Activated gamma-delta T cell treated with anti-CD3 and anti-CD28 coated beads, Interleukin-2, amount 50 U/mL, for 16 hours (primary cell): ENCODE measurements at regions not wholly inside any gene's neighbourhood (a gene's known extent, or its start where the extent isn't known, plus 50 kb on each side); places are given as distances from the start of the nearest gene placed in this dataset.

Experiments used
- DNase-seq: peaks from one replicate; pipeline ENCODE4 v3.0.0-alpha.2; 2020; ENCODE audit warnings: low read depth

- no peak for DNase-seq
These were observed 802.4 kb downstream of the TFAP2A start for GRCh38 chr6:9612489-9612888.

- DNase-seq: no peak
These were observed 804.1 kb downstream of the TFAP2A start for GRCh38 chr6:9610620-9611415.

GRCh38 chr6:9606435-9607134 is 808.3 kb downstream of the TFAP2A start:
- no peak for DNase-seq

GRCh38 chr6:9594746-9595145 is 820.1 kb downstream of the TFAP2A start:
- no peak for DNase-seq

- no peak for DNase-seq
These were observed 821.3 kb downstream of the TFAP2A start for GRCh38 chr6:9593554-9593953.

- DNase-seq: no peak
These were observed 831.0 kb downstream of the TFAP2A start for GRCh38 chr6:9583753-9584352.

GRCh38 chr6:9581155-9581554 is 833.7 kb downstream of the TFAP2A start:
- no peak for DNase-seq

- DNase-seq: no peak
These were observed 838.4 kb downstream of the TFAP2A start for GRCh38 chr6:9576521-9576920.

- no peak for DNase-seq
These were observed 848.8 kb downstream of the TFAP2A start for GRCh38 chr6:9566096-9566495.

GRCh38 chr6:9564021-9564420 is 850.9 kb downstream of the TFAP2A start:
- DNase-seq: no peak

- no peak for DNase-seq
These were observed 851.3 kb downstream of the TFAP2A start for GRCh38 chr6:9563568-9563967.

- no peak for DNase-seq
These were observed 860.1 kb downstream of the TFAP2A start for GRCh38 chr6:9554806-9555205.

GRCh38 chr6:9554323-9554722 is 860.6 kb downstream of the TFAP2A start:
- no peak for DNase-seq

- DNase-seq: no peak
These were observed 861.9 kb downstream of the TFAP2A start for GRCh38 chr6:9553002-9553401.

GRCh38 chr6:9543649-9544048 is 871.2 kb downstream of the TFAP2A start:
- DNase-seq: no peak

GRCh38 chr6:9540534-9541126 is 874.2 kb downstream of the TFAP2A start:
- no peak for DNase-seq

GRCh38 chr6:9540126-9540525 is 874.7 kb downstream of the TFAP2A start:
- DNase-seq: no peak

GRCh38 chr6:9539231-9539755 is 875.6 kb downstream of the TFAP2A start:
- no peak for DNase-seq

GRCh38 chr6:9537381-9537780 is 877.5 kb downstream of the TFAP2A start:
- no peak for DNase-seq

GRCh38 chr6:9535106-9535505 is 879.8 kb downstream of the TFAP2A start:
- DNase-seq: no peak

GRCh38 chr6:9532621-9533557 is 882.0 kb downstream of the TFAP2A start:
- DNase-seq: no peak
